Neural cell (in vitro differentiated cells): ENCODE measurements at regions not wholly inside any gene's neighbourhood (a gene's known extent, or its start where the extent isn't known, plus 50 kb on each side); places are given as distances from the start of the nearest gene placed in this dataset.

Experiments used
- CTCF ChIP-seq: fragments of 450-650 bp; IDR thresholded peaks from 2 replicates; pipeline ENCODE4 v1.5.1; 2014; ENCODE audit warnings: antibody characterized with exemption, mild to moderate bottlenecking, moderate library complexity; ENCODE audit not compliant: poor library complexity, severe bottlenecking
- EZH2 ChIP-seq: fragments of 200-600, 300-800 bp; shearing (Covaris generic), sonication (generic); IDR thresholded peaks from 2 replicates; pipeline ENCODE4 v1.6.1; 2014; ENCODE audit warnings: antibody characterized with exemption, low read length, borderline replicate concordance, mild to moderate bottlenecking; ENCODE audit not compliant: insufficient read depth, poor library complexity, severe bottlenecking
- POLR2AphosphoS5 ChIP-seq: IDR thresholded peaks from 2 replicates; pipeline ENCODE4 v1.6.1; 2012

- TF ChIP-seq CTCF, result no peak
- no peak for TF ChIP-seq EZH2
- TF ChIP-seq POLR2AphosphoS5, result no peak
Observed at GRCh38 chr13:80001510-80001842, 339.4 kb downstream of the SPRY2 start.
